ENCODE measurements at regions not wholly inside any gene's neighbourhood (a gene's known extent, or its start where the extent isn't known, plus 50 kb on each side); places are given as distances from the start of the nearest gene placed in this dataset.

DNA sequence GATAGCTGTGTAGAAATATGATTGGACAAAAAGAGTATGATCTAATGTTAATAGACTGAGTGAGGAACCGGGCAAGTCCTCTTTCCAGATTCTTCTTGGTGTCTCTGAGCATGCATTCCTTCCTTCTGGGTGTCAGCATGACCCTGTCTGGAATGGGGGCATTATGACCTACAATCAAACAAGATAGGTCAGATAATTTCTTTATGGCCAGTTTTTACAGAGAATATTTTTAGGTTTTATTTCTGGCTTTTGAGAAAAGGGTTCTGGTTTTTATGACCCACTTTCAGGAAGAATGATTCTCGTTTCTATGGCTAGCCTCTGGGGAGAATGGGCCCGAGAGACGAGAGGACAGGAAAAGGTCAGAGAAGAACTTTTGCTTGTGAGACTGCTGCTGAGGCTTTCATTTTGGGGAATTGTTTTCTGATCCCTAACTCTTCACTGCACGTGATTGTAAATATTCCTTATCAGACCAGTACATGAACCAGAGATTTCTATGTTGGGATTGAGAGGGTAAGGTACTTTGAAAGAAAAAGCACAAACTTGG, 383.8 kb downstream of the AASDHPPT start:
- TF ChIP-seq, protein P1, sequence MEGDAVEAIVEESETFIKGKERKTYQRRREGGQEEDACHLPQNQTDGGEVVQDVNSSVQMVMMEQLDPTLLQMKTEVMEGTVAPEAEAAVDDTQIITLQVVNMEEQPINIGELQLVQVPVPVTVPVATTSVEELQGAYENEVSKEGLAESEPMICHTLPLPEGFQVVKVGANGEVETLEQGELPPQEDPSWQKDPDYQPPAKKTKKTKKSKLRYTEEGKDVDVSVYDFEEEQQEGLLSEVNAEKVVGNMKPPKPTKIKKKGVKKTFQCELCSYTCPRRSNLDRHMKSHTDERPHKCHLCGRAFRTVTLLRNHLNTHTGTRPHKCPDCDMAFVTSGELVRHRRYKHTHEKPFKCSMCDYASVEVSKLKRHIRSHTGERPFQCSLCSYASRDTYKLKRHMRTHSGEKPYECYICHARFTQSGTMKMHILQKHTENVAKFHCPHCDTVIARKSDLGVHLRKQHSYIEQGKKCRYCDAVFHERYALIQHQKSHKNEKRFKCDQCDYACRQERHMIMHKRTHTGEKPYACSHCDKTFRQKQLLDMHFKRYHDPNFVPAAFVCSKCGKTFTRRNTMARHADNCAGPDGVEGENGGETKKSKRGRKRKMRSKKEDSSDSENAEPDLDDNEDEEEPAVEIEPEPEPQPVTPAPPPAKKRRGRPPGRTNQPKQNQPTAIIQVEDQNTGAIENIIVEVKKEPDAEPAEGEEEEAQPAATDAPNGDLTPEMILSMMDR (IDR thresholded peaks at IDR 0.05; ENCODE audit: insufficient read depth, low read length) = no peak
- DNase-seq (ENCODE audit: low read depth) = no peak
- H3K4me3 ChIP-seq (ENCODE audit: low read depth, low read length) = no peak overlapping the region

DNA sequence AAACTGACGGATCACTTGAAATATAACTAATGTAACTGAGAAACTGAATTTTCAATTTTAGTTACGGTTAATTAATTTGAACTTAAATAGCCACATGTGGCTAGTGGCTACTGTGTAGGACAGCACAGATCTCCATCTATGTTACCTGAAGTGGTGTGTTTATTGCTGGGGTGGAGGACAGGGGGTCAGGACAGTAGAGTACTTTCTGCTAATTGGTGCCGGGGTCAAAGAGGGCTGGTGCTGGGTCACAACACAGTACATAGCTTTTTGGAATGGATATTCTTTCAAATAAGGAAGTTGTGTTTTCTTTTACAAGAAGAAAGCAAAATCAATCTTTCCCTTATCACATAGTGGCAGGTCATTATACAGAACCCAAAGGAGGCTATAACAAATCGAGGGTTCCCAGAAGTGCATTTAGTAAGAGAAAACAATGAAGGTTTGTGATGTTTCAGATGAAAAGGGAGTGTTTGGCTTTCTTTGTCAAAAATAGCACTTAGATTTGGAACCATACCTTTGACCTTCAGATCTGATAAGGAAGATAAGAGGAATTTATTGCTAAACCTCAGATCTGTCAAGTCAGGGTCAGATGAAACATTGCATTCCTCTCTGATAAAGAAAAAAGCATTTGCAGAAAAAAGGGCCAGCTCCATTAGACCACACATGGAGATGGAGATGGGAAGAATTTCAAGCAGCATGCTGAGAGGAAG, 384.5 kb downstream of the AASDHPPT start:
- peak; percentile 90 for DNase-seq (ENCODE audit: low read depth)
- TF ChIP-seq, protein P1 (IDR thresholded peaks at IDR 0.05; ENCODE audit: insufficient read depth, low read length) = no peak
- H3K4me3 ChIP-seq (ENCODE audit: low read depth, low read length) = no peak overlapping the region

DNA sequence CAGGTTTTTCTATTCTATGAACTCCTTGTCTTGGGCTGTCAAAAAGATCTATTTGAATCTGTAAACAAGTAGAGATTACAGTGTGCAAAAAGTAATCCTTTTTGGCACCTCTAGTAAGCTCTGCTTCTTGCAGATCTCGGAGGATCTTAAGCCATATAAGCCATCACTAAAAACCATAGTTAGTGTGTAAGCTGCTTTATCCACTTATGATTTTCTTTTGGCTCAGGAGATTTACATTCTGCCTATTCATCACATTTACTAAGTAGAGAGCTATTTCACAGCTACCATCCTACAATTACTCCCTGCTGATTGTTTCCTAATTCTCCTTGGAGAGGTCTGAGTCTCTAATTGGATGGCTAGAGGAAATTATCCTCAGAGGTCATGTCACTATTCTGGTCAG, 385.7 kb downstream of the AASDHPPT start:
- no peak for DNase-seq (ENCODE audit: low read depth)
- H3K4me3 ChIP-seq (ENCODE audit: low read depth, low read length) = no peak overlapping the region
- TF ChIP-seq, protein P1 (IDR thresholded peaks at IDR 0.05; ENCODE audit: insufficient read depth, low read length) = no peak

DNA sequence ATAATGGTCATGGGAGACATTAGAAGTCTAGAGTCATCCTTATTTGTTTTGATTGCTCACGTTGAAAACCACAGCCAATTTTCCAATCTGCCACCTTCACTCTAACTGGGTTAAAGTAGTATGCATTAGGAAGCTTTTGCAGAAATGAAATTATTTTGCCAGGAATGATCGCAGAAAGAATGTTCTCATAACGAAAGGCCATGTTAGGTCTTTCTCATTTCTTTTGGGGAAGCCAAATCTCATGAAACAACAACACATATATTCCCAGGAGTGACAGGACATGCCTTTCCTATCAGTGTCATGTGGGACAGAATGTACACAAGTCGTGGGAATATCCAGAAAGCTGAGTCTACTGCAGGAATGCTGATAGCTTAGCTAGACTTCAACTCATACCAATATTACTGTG, 386.3 kb downstream of the AASDHPPT start:
- TF ChIP-seq, protein P1 (IDR thresholded peaks at IDR 0.05; ENCODE audit: insufficient read depth, low read length) = no peak
- peak; percentile 46 for DNase-seq (ENCODE audit: low read depth)
- no peak overlapping the region for H3K4me3 ChIP-seq (ENCODE audit: low read depth, low read length)

DNA sequence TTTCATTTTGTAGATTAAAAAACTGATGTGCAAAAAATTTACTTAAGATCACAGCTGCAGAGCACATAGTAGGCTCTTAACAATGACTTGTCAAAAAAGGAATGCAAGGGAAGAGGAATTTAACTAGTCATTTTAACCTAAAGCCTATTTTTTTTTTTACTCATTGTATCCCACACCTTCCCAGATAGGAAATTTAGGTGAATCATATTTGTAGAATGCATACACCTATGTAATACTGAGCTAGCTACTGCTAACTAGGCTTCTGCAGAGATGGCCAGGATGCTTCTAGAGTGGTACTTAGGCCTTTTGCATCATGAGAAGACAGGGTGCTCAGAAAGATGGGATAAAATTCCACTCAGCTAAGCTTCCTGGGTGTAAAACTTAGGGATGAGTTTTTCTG, 387.3 kb downstream of the AASDHPPT start:
- no peak overlapping the region for H3K4me3 ChIP-seq (ENCODE audit: low read depth, low read length)
- TF ChIP-seq, protein P1 (IDR thresholded peaks at IDR 0.05; ENCODE audit: insufficient read depth, low read length) = no peak
- no peak for DNase-seq (ENCODE audit: low read depth)

DNA sequence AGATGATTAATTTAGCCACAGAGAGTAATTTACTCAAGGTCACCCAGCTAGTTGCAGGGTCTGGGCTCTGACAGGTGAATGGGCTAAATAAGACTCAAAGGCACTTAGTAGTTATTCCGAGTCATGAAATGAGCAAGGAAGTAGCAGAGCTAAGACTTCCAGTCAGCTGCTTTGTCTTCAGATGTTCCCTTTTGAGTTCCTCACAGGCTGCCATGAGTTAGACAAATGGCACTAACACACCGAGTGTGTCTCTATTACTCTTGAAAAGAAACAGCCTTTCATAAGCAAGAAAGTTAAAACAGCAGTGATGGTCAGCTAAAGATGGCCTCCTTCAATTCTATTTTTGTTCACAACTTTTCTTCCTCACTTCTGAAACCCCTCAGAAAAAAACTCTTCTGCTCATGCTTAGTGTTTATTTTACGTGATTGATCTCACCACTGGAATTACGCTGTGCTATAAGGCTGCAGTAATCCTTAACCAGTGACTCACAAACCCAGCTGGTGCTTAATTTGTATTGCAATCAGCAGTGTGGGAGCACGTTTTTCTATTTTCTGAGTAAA, 389.1 kb downstream of the AASDHPPT start:
- DNase-seq (ENCODE audit: low read depth) = peak; percentile 57
- H3K4me3 ChIP-seq (ENCODE audit: low read depth, low read length) = no peak overlapping the region
- TF ChIP-seq, protein P1 (IDR thresholded peaks at IDR 0.05; ENCODE audit: insufficient read depth, low read length) = no peak
